Neural crest cell (in vitro differentiated cells): ENCODE measurements at regions not wholly inside any gene's neighbourhood (a gene's known extent, or its start where the extent isn't known, plus 50 kb on each side); places are given as distances from the start of the nearest gene placed in this dataset.

Experiments used
- DNase-seq: peaks from one replicate; pipeline ENCODE4 v3.0.0; 2021; ENCODE audit warnings: low read depth, mixed read lengths, low spot score
- H3K27ac Mint-ChIP-seq: one replicate; pipeline ENCODE4 v1.8.0; 2021; ENCODE audit warnings: mild to moderate bottlenecking, mixed read lengths; ENCODE audit not compliant: unreplicated experiment
- H3K27me3 Mint-ChIP-seq: 2 replicates; pipeline ENCODE4 v1.8.0; 2021; ENCODE audit warnings: low read depth, mild to moderate bottlenecking, mixed read lengths
- H3K36me3 Mint-ChIP-seq: 2 replicates; pipeline ENCODE4 v1.8.0; 2021; ENCODE audit warnings: low read depth, mild to moderate bottlenecking, mixed read lengths
- H3K4me1 Mint-ChIP-seq: 2 replicates; pipeline ENCODE4 v1.8.0; 2021; ENCODE audit warnings: mixed read lengths
- H3K4me3 Mint-ChIP-seq: one replicate; pipeline ENCODE4 v1.8.0; 2021; ENCODE audit warnings: mild to moderate bottlenecking, mixed read lengths
- H3K9me3 Mint-ChIP-seq: 2 replicates; pipeline ENCODE4 v1.8.0; 2021; ENCODE audit warnings: mixed read lengths
- TF ChIP-seq, protein P1 (sequence below): fragments of 200-600 bp; sonication (generic); conservative IDR thresholded peaks from 2 replicates; pipeline ENCODE4 v1.5.0; 2021; ENCODE audit warnings: antibody characterized with exemption, mild to moderate bottlenecking

DNA sequence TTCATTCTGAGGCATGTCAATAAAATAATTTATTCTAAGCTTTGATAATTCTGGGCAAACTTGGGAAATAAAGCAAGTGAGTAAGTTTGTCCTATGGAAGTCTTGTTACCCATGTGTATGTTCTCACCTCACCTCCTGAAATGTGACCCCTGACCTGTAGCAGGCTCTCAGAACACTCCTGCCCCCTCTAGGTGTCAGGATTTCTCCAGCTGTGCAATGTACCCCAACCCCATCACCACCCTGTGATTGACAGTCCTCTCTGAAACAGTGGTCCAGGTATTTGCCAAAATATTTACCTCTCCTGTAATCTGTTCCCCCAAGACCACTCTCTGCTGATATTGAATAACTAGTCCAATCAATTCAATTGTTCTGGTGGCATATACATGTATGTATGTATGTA is 122.6 kb upstream of the PTER start:
- Mint-ChIP-seq H3K36me3 (no peaks in the 10 kb centered on the region), H3K4me3 (no peak overlapping the region), H3K9me3 (peaks cover 5% of the 10 kb centered on the region), H3K4me1 (no peaks in the 10 kb centered on the region), H3K27me3 (no peaks in the 10 kb centered on the region), H3K27ac (no peak overlapping the region)
- TF ChIP-seq, protein P1, sequence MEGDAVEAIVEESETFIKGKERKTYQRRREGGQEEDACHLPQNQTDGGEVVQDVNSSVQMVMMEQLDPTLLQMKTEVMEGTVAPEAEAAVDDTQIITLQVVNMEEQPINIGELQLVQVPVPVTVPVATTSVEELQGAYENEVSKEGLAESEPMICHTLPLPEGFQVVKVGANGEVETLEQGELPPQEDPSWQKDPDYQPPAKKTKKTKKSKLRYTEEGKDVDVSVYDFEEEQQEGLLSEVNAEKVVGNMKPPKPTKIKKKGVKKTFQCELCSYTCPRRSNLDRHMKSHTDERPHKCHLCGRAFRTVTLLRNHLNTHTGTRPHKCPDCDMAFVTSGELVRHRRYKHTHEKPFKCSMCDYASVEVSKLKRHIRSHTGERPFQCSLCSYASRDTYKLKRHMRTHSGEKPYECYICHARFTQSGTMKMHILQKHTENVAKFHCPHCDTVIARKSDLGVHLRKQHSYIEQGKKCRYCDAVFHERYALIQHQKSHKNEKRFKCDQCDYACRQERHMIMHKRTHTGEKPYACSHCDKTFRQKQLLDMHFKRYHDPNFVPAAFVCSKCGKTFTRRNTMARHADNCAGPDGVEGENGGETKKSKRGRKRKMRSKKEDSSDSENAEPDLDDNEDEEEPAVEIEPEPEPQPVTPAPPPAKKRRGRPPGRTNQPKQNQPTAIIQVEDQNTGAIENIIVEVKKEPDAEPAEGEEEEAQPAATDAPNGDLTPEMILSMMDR = no peak
- no peak for DNase-seq

DNA sequence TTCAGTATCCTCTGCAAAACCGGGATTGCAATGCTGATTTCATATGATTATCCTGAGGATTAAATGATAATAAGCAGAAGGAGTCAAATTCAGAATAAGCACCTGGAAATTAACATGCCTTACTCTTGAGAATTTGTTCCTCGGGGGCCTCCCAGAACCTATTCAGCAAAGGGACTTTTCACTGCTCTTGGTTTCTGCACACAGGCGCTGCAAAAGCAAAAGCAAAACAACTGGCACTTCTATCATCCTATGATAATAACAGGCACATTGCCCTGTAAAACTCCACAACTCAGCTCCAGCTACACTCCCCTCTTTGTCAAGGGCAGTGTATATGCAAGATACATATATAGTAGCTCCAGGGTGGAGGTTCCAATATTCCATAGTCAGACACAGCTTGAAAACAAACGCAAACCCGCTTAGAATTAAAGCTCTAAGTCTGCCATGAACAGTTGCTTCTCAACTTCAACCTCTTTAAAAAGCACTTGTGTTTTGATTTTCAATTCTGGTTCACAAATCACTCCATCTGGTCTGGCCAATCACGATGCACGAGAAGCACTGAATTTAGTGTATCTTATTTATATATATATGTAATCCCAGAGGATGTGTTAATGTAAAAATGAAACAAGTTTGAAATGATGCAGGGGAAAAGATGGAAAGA is 119.9 kb upstream of the PTER start:
- Mint-ChIP-seq H3K27ac (no peak overlapping the region), H3K27me3 (no peaks in the 10 kb centered on the region), H3K4me1 (no peaks in the 10 kb centered on the region), H3K4me3 (no peak overlapping the region), H3K36me3 (no peaks in the 10 kb centered on the region), H3K9me3 (no peaks in the 10 kb centered on the region)
- TF ChIP-seq, protein P1 = no peak
- no peak for DNase-seq

DNA sequence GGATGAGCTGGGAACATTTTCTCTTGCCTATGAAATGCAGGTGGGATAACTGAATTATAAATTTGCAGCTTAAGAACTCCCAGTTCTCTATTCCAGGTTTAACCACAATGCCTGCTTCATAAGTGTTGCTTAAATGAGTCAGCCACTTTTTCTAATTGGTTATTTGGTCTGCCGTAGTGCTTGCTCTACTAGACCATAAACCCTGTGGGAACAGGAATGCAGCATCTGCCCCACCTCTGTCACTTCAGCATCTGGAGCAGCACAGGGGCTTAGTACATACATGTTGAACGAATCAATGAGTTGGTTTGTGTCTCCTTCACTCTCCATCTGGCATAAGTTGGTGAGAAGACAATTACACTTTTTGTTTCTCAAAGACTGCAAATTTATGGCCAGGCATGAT is 95.2 kb upstream of the PTER start:
- H3K4me3 Mint-ChIP-seq = no peak overlapping the region
- H3K9me3 Mint-ChIP-seq = peaks cover 2% of the 10 kb centered on the region
- H3K36me3 Mint-ChIP-seq = no peaks in the 10 kb centered on the region
- H3K27ac Mint-ChIP-seq = no peak overlapping the region
- no peak for DNase-seq
- TF ChIP-seq, protein P1 = no peak
- no peaks in the 10 kb centered on the region for H3K4me1 Mint-ChIP-seq
- H3K27me3 Mint-ChIP-seq = no peaks in the 10 kb centered on the region

DNA sequence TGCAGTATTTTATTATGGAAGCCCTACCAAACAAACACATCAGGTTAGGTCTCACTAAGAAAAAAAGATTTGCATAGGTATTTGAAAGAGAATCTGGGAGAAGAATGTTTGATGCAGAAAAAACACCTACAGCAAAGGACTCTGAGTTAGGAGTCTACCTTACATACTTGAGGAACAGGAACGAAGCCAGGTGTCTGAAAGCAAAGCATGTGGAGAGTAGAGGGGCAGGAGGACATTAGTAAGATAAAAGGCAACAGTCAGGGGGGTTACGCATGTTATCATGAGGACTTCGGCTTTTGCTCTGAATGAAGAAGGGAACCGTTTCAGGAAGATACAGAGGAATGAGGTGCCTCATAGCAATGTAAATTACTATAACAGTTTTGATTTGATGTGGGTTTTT is 87.9 kb upstream of the PTER start:
- Mint-ChIP-seq H3K36me3 (no peaks in the 10 kb centered on the region), H3K27me3 (peaks cover 6% of the 10 kb centered on the region), H3K27ac (no peak overlapping the region), H3K9me3 (no peaks in the 10 kb centered on the region), H3K4me1 (no peaks in the 10 kb centered on the region), H3K4me3 (no peak overlapping the region)
- TF ChIP-seq, protein P1 = no peak
- no peak for DNase-seq

DNA sequence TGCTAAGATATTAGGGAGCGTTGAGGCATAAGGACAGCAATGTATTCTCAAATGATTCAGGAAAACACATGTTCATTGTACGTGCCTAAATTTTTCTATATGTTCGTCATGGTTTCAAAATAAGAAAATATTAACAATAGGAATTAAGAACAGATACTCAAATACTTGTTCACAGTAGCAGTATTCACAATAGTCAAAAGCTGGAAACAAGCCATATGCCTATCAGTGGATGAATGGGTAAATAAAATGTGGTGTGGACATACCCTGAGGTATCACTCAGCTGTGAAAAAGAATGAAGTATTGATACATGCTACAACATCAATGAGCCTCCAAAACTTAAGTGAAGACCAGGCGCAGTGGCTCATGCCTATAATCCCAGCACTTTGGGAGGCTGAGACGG is 84.7 kb upstream of the PTER start:
- TF ChIP-seq, protein P1 = no peak
- no peak for DNase-seq
- H3K27ac Mint-ChIP-seq = no peak overlapping the region
- no peaks in the 10 kb centered on the region for H3K36me3 Mint-ChIP-seq
- H3K27me3 Mint-ChIP-seq = peaks cover 15% of the 10 kb centered on the region
- H3K9me3 Mint-ChIP-seq = no peaks in the 10 kb centered on the region
- no peak overlapping the region for H3K4me3 Mint-ChIP-seq
- no peaks in the 10 kb centered on the region for H3K4me1 Mint-ChIP-seq

DNA sequence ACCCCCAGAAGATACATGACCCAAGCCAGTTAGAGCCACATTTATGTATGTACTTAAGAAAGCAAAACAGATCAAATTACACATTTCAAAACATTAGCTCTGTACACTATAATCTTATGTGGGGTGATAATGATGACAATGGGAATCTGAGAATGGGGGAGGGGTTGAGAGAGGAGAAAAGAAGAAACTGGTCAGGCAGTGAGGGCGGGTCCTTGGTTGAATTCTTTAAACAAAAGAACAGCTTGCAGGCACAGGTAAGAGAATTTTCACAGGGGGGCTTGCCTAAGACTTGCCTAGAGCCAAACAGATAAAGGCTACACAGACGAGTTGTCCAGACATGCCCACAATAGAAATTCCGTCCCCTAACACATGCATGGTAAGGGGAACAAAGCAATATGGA is 76.8 kb upstream of the PTER start:
- H3K9me3 Mint-ChIP-seq = no peaks in the 10 kb centered on the region
- TF ChIP-seq, protein P1 = no peak
- DNase-seq = no peak

More for the DNA sequence above, 76.8 kb upstream of the PTER start:
- no peak overlapping the region for H3K27ac Mint-ChIP-seq
- H3K36me3 Mint-ChIP-seq = no peaks in the 10 kb centered on the region
- no peaks in the 10 kb centered on the region for H3K27me3 Mint-ChIP-seq
- no peak overlapping the region for H3K4me3 Mint-ChIP-seq
- no peaks in the 10 kb centered on the region for H3K4me1 Mint-ChIP-seq
